Retinal pigment epithelial cell (primary cell): ENCODE measurements at regions not wholly inside any gene's neighbourhood (a gene's known extent, or its start where the extent isn't known, plus 50 kb on each side); places are given as distances from the start of the nearest gene placed in this dataset.

Experiments used
- DNase-seq: peaks from one replicate; pipeline ENCODE4 v3.0.0-alpha.2; 2010; ENCODE audit warnings: low read depth
- H3K4me3 ChIP-seq: 2 replicates; pipeline ENCODE4 v1.5.1; 2011; ENCODE audit warnings: mild to moderate bottlenecking, low read length, control low read depth, moderate library complexity
- TF ChIP-seq, protein P1 (sequence below): conservative IDR thresholded peaks from 2 replicates; pipeline ENCODE4 v1.5.1; 2011; ENCODE audit warnings: low read depth, low read length, control low read depth, inconsistent platforms

DNA sequence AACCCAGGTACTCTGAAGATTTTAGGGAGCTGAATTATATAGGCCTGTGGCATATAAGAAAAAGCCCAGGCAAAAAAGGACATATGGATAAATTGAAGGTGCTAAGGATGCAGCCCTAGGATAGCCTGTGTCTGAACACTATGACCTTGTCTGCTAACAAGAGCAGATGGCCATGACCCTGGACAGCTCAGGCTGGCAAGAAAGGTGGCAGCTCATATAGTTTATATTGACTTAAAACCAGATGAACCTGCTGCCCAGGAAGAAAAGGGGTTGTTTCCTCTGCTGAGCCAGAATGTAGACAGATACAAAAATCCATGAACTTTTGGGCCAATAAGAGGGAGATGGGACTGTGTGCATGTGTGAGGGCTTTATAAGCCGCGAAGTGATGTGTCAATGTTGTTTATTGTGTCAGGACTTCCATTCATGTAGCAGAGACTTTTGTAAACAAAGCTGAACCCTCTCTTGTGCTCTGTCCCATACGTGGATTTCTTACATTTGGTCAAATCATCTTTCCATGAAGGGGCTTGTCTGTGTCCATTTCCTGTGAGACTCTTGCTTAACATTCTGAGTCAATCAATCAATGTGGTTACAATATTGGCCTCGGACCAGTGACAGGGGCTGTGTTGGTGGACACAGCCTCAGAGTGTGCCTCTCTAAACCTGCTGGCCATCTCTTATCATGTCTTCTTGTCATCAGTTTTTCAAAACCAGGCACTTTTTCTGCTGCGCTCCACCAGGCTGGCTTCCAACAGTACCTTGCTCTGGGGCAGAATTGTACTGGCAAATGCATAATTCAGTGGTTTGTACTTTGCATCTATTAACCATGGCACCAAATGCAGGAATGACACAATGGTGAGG is 321.2 kb downstream of the WDR72 start:
- H3K4me3 ChIP-seq = no peak overlapping the region
- DNase-seq = no peak
- TF ChIP-seq, protein P1, sequence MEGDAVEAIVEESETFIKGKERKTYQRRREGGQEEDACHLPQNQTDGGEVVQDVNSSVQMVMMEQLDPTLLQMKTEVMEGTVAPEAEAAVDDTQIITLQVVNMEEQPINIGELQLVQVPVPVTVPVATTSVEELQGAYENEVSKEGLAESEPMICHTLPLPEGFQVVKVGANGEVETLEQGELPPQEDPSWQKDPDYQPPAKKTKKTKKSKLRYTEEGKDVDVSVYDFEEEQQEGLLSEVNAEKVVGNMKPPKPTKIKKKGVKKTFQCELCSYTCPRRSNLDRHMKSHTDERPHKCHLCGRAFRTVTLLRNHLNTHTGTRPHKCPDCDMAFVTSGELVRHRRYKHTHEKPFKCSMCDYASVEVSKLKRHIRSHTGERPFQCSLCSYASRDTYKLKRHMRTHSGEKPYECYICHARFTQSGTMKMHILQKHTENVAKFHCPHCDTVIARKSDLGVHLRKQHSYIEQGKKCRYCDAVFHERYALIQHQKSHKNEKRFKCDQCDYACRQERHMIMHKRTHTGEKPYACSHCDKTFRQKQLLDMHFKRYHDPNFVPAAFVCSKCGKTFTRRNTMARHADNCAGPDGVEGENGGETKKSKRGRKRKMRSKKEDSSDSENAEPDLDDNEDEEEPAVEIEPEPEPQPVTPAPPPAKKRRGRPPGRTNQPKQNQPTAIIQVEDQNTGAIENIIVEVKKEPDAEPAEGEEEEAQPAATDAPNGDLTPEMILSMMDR = no peak

DNA sequence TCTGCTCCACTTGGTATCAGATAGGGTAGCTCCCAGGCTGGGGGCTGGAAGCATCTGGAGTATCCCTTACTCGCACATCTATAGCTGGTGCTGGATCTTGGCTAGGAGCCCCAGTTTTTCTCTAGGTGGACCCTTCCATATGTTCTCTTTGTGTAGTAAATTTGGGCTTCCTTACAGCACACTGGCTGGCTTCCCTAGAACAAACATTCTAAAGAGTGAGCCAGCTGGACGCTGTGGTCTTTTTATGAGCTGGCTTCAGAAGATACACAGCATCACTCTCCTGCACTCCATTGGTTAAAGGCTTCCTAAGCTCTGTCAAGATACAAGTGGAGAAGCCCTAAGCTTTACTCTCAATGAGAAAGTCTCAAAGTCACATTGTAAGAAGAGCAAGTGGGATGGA is 322.1 kb downstream of the WDR72 start:
- no peak overlapping the region for H3K4me3 ChIP-seq
- DNase-seq = no peak
- TF ChIP-seq, protein P1 = no peak

DNA sequence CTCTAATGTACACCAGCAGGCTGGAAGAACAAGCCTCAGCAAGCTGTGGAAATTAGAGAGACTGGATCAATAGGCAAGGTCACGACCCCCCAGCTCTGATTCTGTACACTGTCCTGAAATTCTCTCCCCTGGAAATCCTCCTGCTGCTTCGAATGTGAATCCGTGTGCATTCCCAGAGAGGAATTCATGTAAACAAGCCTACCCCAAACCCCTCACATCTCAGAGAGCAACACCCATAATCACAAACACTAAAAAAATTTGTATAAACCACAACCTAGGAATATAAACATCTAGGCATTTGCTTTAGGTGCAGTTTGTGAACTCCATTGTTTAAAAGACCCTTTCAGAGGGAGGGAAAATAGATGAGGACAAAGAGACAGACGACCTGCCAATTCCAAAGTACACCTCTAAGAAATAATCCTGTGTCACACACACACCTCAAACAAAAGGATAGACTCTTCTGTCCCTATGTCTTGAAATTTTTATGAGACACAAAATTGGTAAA is 325.2 kb downstream of the WDR72 start:
- TF ChIP-seq, protein P1 = no peak
- DNase-seq = no peak
- no peak overlapping the region for H3K4me3 ChIP-seq

DNA sequence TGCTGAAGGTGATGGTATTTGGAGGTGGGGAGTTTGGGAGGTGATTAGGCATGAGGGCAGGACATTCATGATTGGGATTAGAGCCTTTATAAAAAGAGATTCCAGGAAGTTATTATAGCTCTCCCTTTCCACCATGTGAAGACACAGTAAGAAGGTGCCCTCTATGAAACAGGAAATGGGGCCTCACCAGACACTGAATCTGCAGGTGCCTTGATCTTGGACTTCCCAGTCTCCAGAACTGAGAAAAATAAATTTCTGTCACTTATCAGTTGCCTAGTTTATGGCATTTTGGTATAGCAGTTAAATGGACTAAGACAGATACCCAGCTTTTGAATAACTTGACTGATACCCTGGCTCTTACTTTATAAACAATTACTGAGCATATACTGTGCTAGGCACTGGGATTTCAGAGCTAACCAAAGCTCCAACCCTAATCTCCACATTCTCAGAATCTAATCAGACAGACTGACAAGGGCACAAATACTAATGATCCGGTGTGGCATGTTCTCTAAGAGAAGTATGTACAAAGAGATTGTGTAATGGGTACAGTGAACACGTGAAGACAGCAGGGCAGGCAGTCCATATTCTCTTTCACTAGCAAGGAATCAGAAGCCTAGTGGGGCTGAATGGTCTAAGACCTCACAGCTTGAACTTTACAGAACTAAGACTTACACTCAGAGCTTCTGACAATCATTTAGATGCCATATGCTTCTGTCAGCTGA is 343.1 kb downstream of the WDR72 start:
- no peak overlapping the region for H3K4me3 ChIP-seq
- TF ChIP-seq, protein P1 = no peak
- no peak for DNase-seq

DNA sequence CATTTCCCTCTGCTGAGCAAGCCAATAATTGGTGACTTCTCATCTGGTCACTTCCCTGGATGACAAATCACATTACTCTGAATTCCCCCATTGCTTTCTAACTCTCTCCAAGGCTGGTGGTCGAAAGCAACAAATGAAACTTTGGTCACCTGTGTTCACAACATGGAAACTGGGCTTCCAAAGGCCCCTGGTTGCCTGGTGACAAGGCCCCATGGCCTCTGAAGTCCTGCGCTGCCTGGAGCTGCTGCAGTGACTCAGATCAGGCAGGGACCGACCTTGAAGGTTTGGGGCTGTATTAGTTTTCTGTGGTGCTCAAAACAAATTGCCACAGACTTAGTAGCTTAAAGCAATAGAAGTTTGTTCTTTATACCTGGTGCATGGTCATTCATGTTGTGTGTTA is 345.3 kb downstream of the WDR72 start:
- no peak for DNase-seq
- TF ChIP-seq, protein P1 = no peak
- H3K4me3 ChIP-seq = no peak overlapping the region

DNA sequence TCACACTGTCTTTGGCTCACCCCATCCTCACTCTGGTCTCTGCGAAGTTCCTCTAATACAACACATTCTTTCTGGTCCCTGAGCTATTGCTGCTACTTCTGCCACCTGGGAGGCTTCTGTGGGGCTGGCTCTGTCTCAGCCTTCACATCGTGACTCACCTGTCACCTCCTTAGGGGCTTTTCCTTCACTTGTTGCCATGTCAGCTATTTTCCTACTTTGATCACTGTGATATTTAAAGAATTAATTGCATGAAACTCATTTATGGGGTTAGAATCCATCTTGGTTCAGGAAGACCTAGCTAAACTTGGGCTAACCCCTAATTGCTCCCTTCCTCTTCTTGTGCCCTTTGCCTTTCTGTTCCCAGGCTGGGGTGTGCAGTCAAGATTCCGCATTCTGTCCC is 346.9 kb downstream of the WDR72 start:
- DNase-seq = no peak
- TF ChIP-seq, protein P1 = no peak
- H3K4me3 ChIP-seq = no peak overlapping the region
